ENCODE measurements at regions not wholly inside any gene's neighbourhood (a gene's known extent, or its start where the extent isn't known, plus 50 kb on each side); places are given as distances from the start of the nearest gene placed in this dataset.

GRCh38 chrX:723781-724180, 93.2 kb downstream of the SHOX start:
- Histone ChIP-seq H3K4me2 (ENCODE audit: low read length) (no peak overlapping the region), H3F3A (ENCODE audit: control insufficient read depth, insufficient read depth) (no peaks in the 10 kb centered on the region), H3K9me3 (ENCODE audit: control insufficient read depth, insufficient read depth, low read length) (peaks cover 14% of the 10 kb centered on the region; the same call in 1 of the 2 replicates), H3K27ac (ENCODE audit: low read depth, low read length) (no peak overlapping the region), H3K4me3 (ENCODE audit: low read length) (no peak overlapping the region), H3K9me2 (replicated peaks; ENCODE audit: control insufficient read depth, low read length) (no peaks in the 10 kb centered on the region), H3K79me2 (ENCODE audit: control insufficient read depth, low read length) (no peaks in the 10 kb centered on the region), H3K36me3 (ENCODE audit: control insufficient read depth, low read length) (no peaks in the 10 kb centered on the region), H3K4me1 (ENCODE audit: control insufficient read depth, low read length) (peaks cover 4% of the 10 kb centered on the region), H3K27me3 (ENCODE audit: control insufficient read depth, low read length) (no peaks in the 10 kb centered on the region), H4K20me1 (ENCODE audit: control insufficient read depth, insufficient read depth, low read depth, low read length) (no peaks in the 10 kb centered on the region)
- TF ChIP-seq EZH2phosphoT487 (IDR thresholded peaks at IDR 0.05; ENCODE audit: borderline replicate concordance, low read length) (no peak), CTCF (IDR thresholded peaks at IDR 0.05; ENCODE audit: low read depth, low read length, poor library complexity, severe bottlenecking) (no peak)

- H3K79me2 ChIP-seq (ENCODE audit: control insufficient read depth, low read length), result no peaks in the 10 kb centered on the region
- H3K27me3 ChIP-seq (ENCODE audit: control insufficient read depth, low read length), result no peaks in the 10 kb centered on the region
- no peaks in the 10 kb centered on the region for H3K9me2 ChIP-seq (replicated peaks; ENCODE audit: control insufficient read depth, low read length)
- H4K20me1 ChIP-seq (ENCODE audit: control insufficient read depth, insufficient read depth, low read depth, low read length), result no peaks in the 10 kb centered on the region
- peaks cover 14% of the 10 kb centered on the region; the same call in 1 of the 2 replicates for H3K9me3 ChIP-seq (ENCODE audit: control insufficient read depth, insufficient read depth, low read length)
- H3K4me3 ChIP-seq (ENCODE audit: low read length), result no peak overlapping the region
- no peaks in the 10 kb centered on the region for H3K4me1 ChIP-seq (ENCODE audit: control insufficient read depth, low read length)
- no peak for TF ChIP-seq EZH2phosphoT487 (IDR thresholded peaks at IDR 0.05; ENCODE audit: borderline replicate concordance, low read length)
- no peak for TF ChIP-seq CTCF (IDR thresholded peaks at IDR 0.05; ENCODE audit: low read depth, low read length, poor library complexity, severe bottlenecking)
- no peaks in the 10 kb centered on the region for H3F3A ChIP-seq (ENCODE audit: control insufficient read depth, insufficient read depth)
- no peaks in the 10 kb centered on the region for H3K36me3 ChIP-seq (ENCODE audit: control insufficient read depth, low read length)
- H3K27ac ChIP-seq (ENCODE audit: low read depth, low read length), result no peak overlapping the region
- no peak overlapping the region for H3K4me2 ChIP-seq (ENCODE audit: low read length)
These were observed 90.8 kb downstream of the SHOX start for GRCh38 chrX:721354-721753.

GRCh38 chrX:720825-721224, 90.2 kb downstream of the SHOX start:
- no peaks in the 10 kb centered on the region for H4K20me1 ChIP-seq (ENCODE audit: control insufficient read depth, insufficient read depth, low read depth, low read length)
- H3K36me3 ChIP-seq (ENCODE audit: control insufficient read depth, low read length), result no peaks in the 10 kb centered on the region
- H3K9me2 ChIP-seq (replicated peaks; ENCODE audit: control insufficient read depth, low read length), result no peaks in the 10 kb centered on the region
- H3F3A ChIP-seq (ENCODE audit: control insufficient read depth, insufficient read depth), result no peaks in the 10 kb centered on the region
- no peaks in the 10 kb centered on the region for H3K27me3 ChIP-seq (ENCODE audit: control insufficient read depth, low read length)
- H3K4me1 ChIP-seq (ENCODE audit: control insufficient read depth, low read length), result no peaks in the 10 kb centered on the region
- TF ChIP-seq EZH2phosphoT487 (IDR thresholded peaks at IDR 0.05; ENCODE audit: borderline replicate concordance, low read length), result no peak
- TF ChIP-seq CTCF (IDR thresholded peaks at IDR 0.05; ENCODE audit: low read depth, low read length, poor library complexity, severe bottlenecking), result no peak
- no peaks in the 10 kb centered on the region for H3K79me2 ChIP-seq (ENCODE audit: control insufficient read depth, low read length)
- H3K4me3 ChIP-seq (ENCODE audit: low read length), result no peak overlapping the region
- H3K4me2 ChIP-seq (ENCODE audit: low read length), result no peak overlapping the region
- H3K27ac ChIP-seq (ENCODE audit: low read depth, low read length), result no peak overlapping the region
- peaks cover 14% of the 10 kb centered on the region; the same call in 1 of the 2 replicates for H3K9me3 ChIP-seq (ENCODE audit: control insufficient read depth, insufficient read depth, low read length)

Data from DOHH2 (cell line).